H1 (cell line): ENCODE measurements at regions not wholly inside any gene's neighbourhood (a gene's known extent, or its start where the extent isn't known, plus 50 kb on each side); places are given as distances from the start of the nearest gene placed in this dataset.

Source experiments
- CTCF ChIA-PET: fragments of 300-600 bp; sonication (Branson Sonifier 250); formaldehyde crosslinking; loops from one replicate; lab custom pipeline; 2021; ENCODE audit not compliant: partially characterized antibody; lab: Charles Lee
- POLR2A ChIA-PET: fragments of 300-600 bp; sonication (Branson Sonifier 250); formaldehyde crosslinking; loops from one replicate; lab custom pipeline; 2021; ENCODE audit warnings: inconsistent platforms; ENCODE audit not compliant: partially characterized antibody; lab: Charles Lee
- DNase-seq, 2 experiments: peaks; one replicate each; pipeline versions ENCODE4 v3.0.0 to v3.0.0-alpha.2; 2010 to 2022; ENCODE audit warnings: low spot score in 2 of 2, low read depth in 1 of 2, mixed read lengths in 1 of 2
- FAIRE-seq: peaks from 2 replicates; lab custom pipeline; 2011; peaks lifted over from hg19 to GRCh38; lab: Jason Lieb, UNC
- H2AFZ ChIP-seq: 2 replicates; pipeline ENCODE4 v1.8.1; 2012; ENCODE audit warnings: low read length, inconsistent platforms
- H2AK5ac ChIP-seq: 2 replicates; pipeline ENCODE4 v1.6.1; 2013; ENCODE audit warnings: low read depth, low read length
- H2BK120ac ChIP-seq: replicated peaks from 2 replicates; pipeline ENCODE3; 2013; ENCODE audit warnings: low read depth, low read length, inconsistent platforms
- H2BK12ac ChIP-seq: 2 replicates; pipeline ENCODE4 v1.6.1; 2013; ENCODE audit warnings: low read depth, low read length
- H2BK15ac ChIP-seq: 2 replicates; pipeline ENCODE4 v1.6.1; 2013; ENCODE audit warnings: low read length
- H2BK20ac ChIP-seq: 2 replicates; pipeline ENCODE4 v1.6.1; 2013; ENCODE audit warnings: low read length
- H2BK5ac ChIP-seq: 2 replicates; pipeline ENCODE4 v1.6.1; 2013; ENCODE audit warnings: low read depth, low read length
- H3K14ac ChIP-seq: 2 replicates; pipeline ENCODE4 v1.6.1; 2013; ENCODE audit warnings: inconsistent platforms; ENCODE audit not compliant: insufficient read length
- H3K18ac ChIP-seq: 2 replicates; pipeline ENCODE4 v1.6.1; 2013; ENCODE audit warnings: low read length; ENCODE audit errors: extremely low read depth
- H3K23ac ChIP-seq: 2 replicates; pipeline ENCODE4 v1.6.1; 2013; ENCODE audit warnings: inconsistent platforms; ENCODE audit not compliant: insufficient read length
- H3K23me2 ChIP-seq: 2 replicates; pipeline ENCODE4 v1.6.1; 2013; ENCODE audit warnings: low read depth, low read length
- H3K27ac ChIP-seq: 2 replicates; pipeline ENCODE4 v1.6.1; 2011; ENCODE audit warnings: low read depth, low read length, inconsistent platforms
- H3K27me3 ChIP-seq, 4 experiments: replicated peaks in 1 of 4; 1 replicate in 1 of 4; 2 replicates in 3 of 4; pipeline versions ENCODE4 v1.6.1 to v1.8.1; 2011 to 2013; ENCODE audit warnings: low read length in 3 of 4, mild to moderate bottlenecking in 3 of 4, inconsistent platforms in 2 of 4, mixed read lengths in 2 of 4, moderate library complexity in 1 of 4; ENCODE audit not compliant: control insufficient read depth in 3 of 4, insufficient read depth in 3 of 4; ENCODE audit errors: extremely low read depth in 1 of 4
- H3K36me3 ChIP-seq, 4 experiments: 2 replicates each; pipeline versions ENCODE4 v1.6.1 to v1.8.1; 2011 to 2013; ENCODE audit warnings: mild to moderate bottlenecking in 4 of 4, low read length in 3 of 4, moderate library complexity in 2 of 4, control low read depth in 1 of 4, inconsistent platforms in 1 of 4; ENCODE audit not compliant: insufficient read depth in 4 of 4, control insufficient read depth in 2 of 4
- H3K4ac ChIP-seq: replicated peaks from 2 replicates; pipeline ENCODE3; 2013; ENCODE audit warnings: low read length, low read depth, mixed read lengths, inconsistent platforms; ENCODE audit not compliant: insufficient read length
- H3K4me1 ChIP-seq, 4 experiments: replicated peaks in 1 of 4; 1 replicate in 1 of 4; 2 replicates in 3 of 4; pipeline versions ENCODE4 v1.6.1 to v1.8.1; 2011 to 2013; ENCODE audit warnings: low read length in 3 of 4, inconsistent platforms in 2 of 4, mixed read lengths in 1 of 4; ENCODE audit not compliant: insufficient read depth in 4 of 4, control insufficient read depth in 3 of 4
- H3K4me2 ChIP-seq, 2 experiments: 2 replicates each; pipeline versions ENCODE4 v1.6.1 to v1.8.1; 2011 to 2013; ENCODE audit warnings: low read depth in 2 of 2, low read length in 2 of 2, control low read depth in 1 of 2, inconsistent platforms in 1 of 2, mild to moderate bottlenecking in 1 of 2; ENCODE audit not compliant: insufficient read depth in 1 of 2
- H3K4me3 ChIP-seq, 4 experiments: fragments of 200-600, 300-600 bp in 1 of 4; sonication (generic), shearing (Covaris generic), sonication (Bioruptor Twin) in 1 of 4; 2 replicates each; pipeline versions ENCODE4 v1.5.1 to v1.8.1; 2011 to 2016; ENCODE audit warnings: low read length in 4 of 4, low read depth in 3 of 4, control low read depth in 2 of 4, inconsistent platforms in 2 of 4, mild to moderate bottlenecking in 2 of 4, mixed read lengths in 1 of 4, moderate library complexity in 1 of 4; ENCODE audit not compliant: insufficient read depth in 2 of 4; ENCODE audit errors: extremely low read depth in 1 of 4
- H3K56ac ChIP-seq: replicated peaks from 2 replicates; pipeline ENCODE3; 2013; ENCODE audit warnings: low read depth, mild to moderate bottlenecking, mixed read lengths, low read length, inconsistent platforms; ENCODE audit not compliant: insufficient read length
- H3K79me1 ChIP-seq: 2 replicates; pipeline ENCODE4 v1.6.1; 2013; ENCODE audit warnings: low read depth, low read length, control low read depth
- H3K79me2 ChIP-seq, 2 experiments: 2 replicates each; pipeline versions ENCODE4 v1.6.1 to v1.8.1; 2012 to 2013; ENCODE audit warnings: low read length in 2 of 2, mild to moderate bottlenecking in 2 of 2, inconsistent platforms in 1 of 2; ENCODE audit not compliant: insufficient read depth in 2 of 2, control insufficient read depth in 1 of 2
- H3K9ac ChIP-seq, 4 experiments: replicated peaks in 1 of 4; 1 replicate in 1 of 4; 2 replicates in 3 of 4; pipeline versions ENCODE4 v1.6.1 to v1.8.1; 2011 to 2013; ENCODE audit warnings: low read depth in 3 of 4, low read length in 3 of 4, control low read depth in 2 of 4, mild to moderate bottlenecking in 2 of 4, moderate library complexity in 2 of 4, inconsistent platforms in 1 of 4; ENCODE audit errors: extremely low read depth in 1 of 4
- H3K9me3 ChIP-seq, 2 experiments: 2 replicates each; pipeline versions ENCODE4 v1.6.1 to v1.8.1; 2012 to 2013; ENCODE audit warnings: mild to moderate bottlenecking in 2 of 2, moderate library complexity in 2 of 2, control low read depth in 1 of 2, inconsistent platforms in 1 of 2, low read depth in 1 of 2, low read length in 1 of 2, mixed read lengths in 1 of 2; ENCODE audit not compliant: insufficient read depth in 2 of 2
- H4K20me1 ChIP-seq, 2 experiments: replicated peaks in 1 of 2; 2 replicates each; pipeline versions ENCODE3 to v1.8.1; 2011 to 2013; ENCODE audit warnings: inconsistent platforms in 2 of 2, low read length in 2 of 2, mild to moderate bottlenecking in 1 of 2; ENCODE audit not compliant: insufficient read depth in 2 of 2, control insufficient read depth in 1 of 2
- H4K5ac ChIP-seq: 2 replicates; pipeline ENCODE4 v1.6.1; 2013; ENCODE audit warnings: low read length, low read depth, mixed read lengths, inconsistent platforms; ENCODE audit not compliant: insufficient read length
- H4K8ac ChIP-seq: 2 replicates; pipeline ENCODE4 v1.8.0; 2013; ENCODE audit warnings: mild to moderate bottlenecking, moderate library complexity, low read length, inconsistent platforms; ENCODE audit not compliant: insufficient read depth; ENCODE audit errors: extremely low read depth
- H4K91ac ChIP-seq: replicated peaks from 2 replicates; pipeline ENCODE3; 2013; ENCODE audit warnings: low read length, mixed read lengths, inconsistent platforms; ENCODE audit not compliant: insufficient read length
- BCL11A ChIP-seq, 2 experiments: IDR thresholded peaks; one replicate each; pipeline ENCODE4 v1.6.1; 2011; ENCODE audit warnings: low read depth in 2 of 2, low read length in 2 of 2, mild to moderate bottlenecking in 2 of 2
- CHD2 ChIP-seq: IDR thresholded peaks from 2 replicates; pipeline ENCODE4 v1.6.1; 2012; ENCODE audit warnings: low read length, improper control_type of control experiment
- GTF2F1 ChIP-seq: IDR thresholded peaks from 2 replicates; pipeline ENCODE4 v1.6.1; 2012; ENCODE audit warnings: low read depth, low read length, improper control_type of control experiment, borderline replicate concordance
- NRF1 ChIP-seq: IDR thresholded peaks from 2 replicates; pipeline ENCODE4 v1.6.1; 2011; ENCODE audit warnings: mild to moderate bottlenecking, low read depth, low read length, improper control_type of control experiment
- SAP30 ChIP-seq: fragments of 300-600 bp; sonication (generic); IDR thresholded peaks from 2 replicates; pipeline ENCODE4 v1.7.1; 2012; ENCODE audit warnings: low read length, moderate library complexity, mild to moderate bottlenecking, inconsistent platforms; ENCODE audit not compliant: insufficient read depth, insufficient replicate concordance
- SP1 ChIP-seq: IDR thresholded peaks from 2 replicates; pipeline ENCODE4 v1.6.1; 2011; ENCODE audit warnings: low read depth, low read length
- SRF ChIP-seq: IDR thresholded peaks from 2 replicates; pipeline ENCODE4 v1.6.1; 2011; ENCODE audit warnings: mild to moderate bottlenecking, low read depth, low read length, moderate library complexity
- USF2 ChIP-seq: IDR thresholded peaks from 2 replicates; pipeline ENCODE4 v1.6.1; 2011; ENCODE audit warnings: low read length, improper control_type of control experiment
- YY1 ChIP-seq: IDR thresholded peaks from 2 replicates; pipeline ENCODE4 v1.6.1; 2011; ENCODE audit warnings: low read depth, mild to moderate bottlenecking, low read length
- WGBS, 2 experiments: shearing (Covaris generic) in 1 of 2; methylation state at CpG; one replicate each; pipeline versions ENCODE4 v1.1.6 to v1.1.7; 2013 to 2015; ENCODE audit warnings: low lambda C conversion rate in 2 of 2, mixed read lengths in 2 of 2, inconsistent platforms in 1 of 2, low coverage in 1 of 2, missing lambda C conversion rate in 1 of 2; ENCODE audit not compliant: insufficient replicate concordance in 2 of 2, insufficient coverage in 1 of 2, insufficient read length in 1 of 2; ENCODE audit errors: extremely low coverage in 1 of 2, missing lambda C conversion rate in 1 of 2; 5-methylcytosine and 5-hydroxymethylcytosine counted together
- TF ChIP-seq, protein P1 (sequence below), 3 experiments: IDR thresholded peaks; 1 replicate in 2 of 3; 2 replicates in 1 of 3; pipeline versions ENCODE4 v1.5.1 to v1.6.1; 2011; ENCODE audit warnings: low read length in 3 of 3, mild to moderate bottlenecking in 3 of 3, inconsistent platforms in 2 of 3, low read depth in 1 of 3, moderate library complexity in 1 of 3; ENCODE audit not compliant: insufficient read depth in 1 of 3; ENCODE audit errors: control extremely low read depth in 1 of 3

- no peak overlapping the region for H3K14ac ChIP-seq
- H3K18ac ChIP-seq: no peak overlapping the region
- TF ChIP-seq GTF2F1 (no peak), SP1 (no peak), USF2 (no peak), CHD2 (no peak), SRF (no peak), SAP30 (no peak), NRF1 (no peak), YY1 (no peak), BCL11A (IDR thresholded peaks at IDR 0.05; ENCODE audit: low read depth in 2 of 2, low read length in 2 of 2) (no peak)
- TF ChIP-seq, protein P1, sequence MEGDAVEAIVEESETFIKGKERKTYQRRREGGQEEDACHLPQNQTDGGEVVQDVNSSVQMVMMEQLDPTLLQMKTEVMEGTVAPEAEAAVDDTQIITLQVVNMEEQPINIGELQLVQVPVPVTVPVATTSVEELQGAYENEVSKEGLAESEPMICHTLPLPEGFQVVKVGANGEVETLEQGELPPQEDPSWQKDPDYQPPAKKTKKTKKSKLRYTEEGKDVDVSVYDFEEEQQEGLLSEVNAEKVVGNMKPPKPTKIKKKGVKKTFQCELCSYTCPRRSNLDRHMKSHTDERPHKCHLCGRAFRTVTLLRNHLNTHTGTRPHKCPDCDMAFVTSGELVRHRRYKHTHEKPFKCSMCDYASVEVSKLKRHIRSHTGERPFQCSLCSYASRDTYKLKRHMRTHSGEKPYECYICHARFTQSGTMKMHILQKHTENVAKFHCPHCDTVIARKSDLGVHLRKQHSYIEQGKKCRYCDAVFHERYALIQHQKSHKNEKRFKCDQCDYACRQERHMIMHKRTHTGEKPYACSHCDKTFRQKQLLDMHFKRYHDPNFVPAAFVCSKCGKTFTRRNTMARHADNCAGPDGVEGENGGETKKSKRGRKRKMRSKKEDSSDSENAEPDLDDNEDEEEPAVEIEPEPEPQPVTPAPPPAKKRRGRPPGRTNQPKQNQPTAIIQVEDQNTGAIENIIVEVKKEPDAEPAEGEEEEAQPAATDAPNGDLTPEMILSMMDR (IDR thresholded peaks at IDR 0.05; ENCODE audit: control extremely low read depth in 1 of 3, insufficient read depth in 1 of 3, low read depth in 1 of 3, low read length in 3 of 3): no peak
- no peaks in the 10 kb centered on the region for H3K9me3 ChIP-seq
- no peak overlapping the region for H4K8ac ChIP-seq
- H3K79me1 ChIP-seq: no peaks in the 10 kb centered on the region
- H3K4me2 ChIP-seq: no peak overlapping the region
- no peak overlapping the region for H3K4me3 ChIP-seq
- no peaks in the 10 kb centered on the region for H3K79me2 ChIP-seq
- H2BK15ac ChIP-seq: no peak overlapping the region
- WGBS, 2 experiments: 88% methylated on average over 1 of the region's 1 CpG; no CpG with 5 or more reads in 1 of the 2 experiments
- ChIA-PET CTCF (no interaction called here), POLR2A (no interaction called here)
- no peak for DNase-seq
- no peak overlapping the region for H3K23ac ChIP-seq
- H4K91ac ChIP-seq: no peak overlapping the region
- no peak overlapping the region for H4K5ac ChIP-seq
- H4K20me1 ChIP-seq: no peaks in the 10 kb centered on the region
- H2BK120ac ChIP-seq: no peak overlapping the region
- no peak for FAIRE-seq
- H2AK5ac ChIP-seq: no peak overlapping the region
- H2BK12ac ChIP-seq: no peak overlapping the region
- no peak overlapping the region for H3K4ac ChIP-seq
- H3K27me3 ChIP-seq: no peaks in the 10 kb centered on the region
- H2AFZ ChIP-seq: no peak overlapping the region
- H3K36me3 ChIP-seq: no peaks in the 10 kb centered on the region
- H3K23me2 ChIP-seq: no peaks in the 10 kb centered on the region
- no peak overlapping the region for H3K9ac ChIP-seq
- no peak overlapping the region for H2BK5ac ChIP-seq
- no peak overlapping the region for H2BK20ac ChIP-seq
- H3K27ac ChIP-seq: no peak overlapping the region
- H3K4me1 ChIP-seq: no peaks in the 10 kb centered on the region
- H3K56ac ChIP-seq: no peak overlapping the region
Observed at GRCh38 chr2:17401096-17401495, 117.1 kb downstream of the RAD51AP2 start.
